ENCODE measurements at regions not wholly inside any gene's neighbourhood (a gene's known extent, or its start where the extent isn't known, plus 50 kb on each side); places are given as distances from the start of the nearest gene placed in this dataset.

GRCh38 chr2:57432528-57432927 is 614.1 kb upstream of the VRK2 start:
- Histone ChIP-seq H3K4me3 (no peak overlapping the region), H3K27ac (no peak overlapping the region), H3K27me3 (no peaks in the 10 kb centered on the region), H3K4me1 (no peaks in the 10 kb centered on the region), H3K36me3 (no peaks in the 10 kb centered on the region), H3K9me3 (no peaks in the 10 kb centered on the region)
- DNase-seq, result no peak
- intact Hi-C loops (cut with DNase I), result no loop called here
- TF ChIP-seq POLR2A (IDR thresholded peaks at IDR 0.05) (no peak), CTCF (IDR thresholded peaks at IDR 0.05) (no peak), POLR2AphosphoS5 (IDR thresholded peaks at IDR 0.05) (no peak), EP300 (IDR thresholded peaks at IDR 0.05) (no peak)
- WGBS, 2 donors, result 53 to 72% methylated on average over 1 of the region's 1 CpG

- 62 to 73% methylated on average over 2 of the region's 2 CpGs for WGBS, 2 donors
- TF ChIP-seq POLR2AphosphoS5 (IDR thresholded peaks at IDR 0.05) (no peak), POLR2A (IDR thresholded peaks at IDR 0.05) (no peak), EP300 (IDR thresholded peaks at IDR 0.05) (no peak), CTCF (IDR thresholded peaks at IDR 0.05) (no peak)
Observed at GRCh38 chr2:57434441-57434840, 612.2 kb upstream of the VRK2 start.

GRCh38 chr2:57434972-57435371 is 611.6 kb upstream of the VRK2 start:
- TF ChIP-seq CTCF (IDR thresholded peaks at IDR 0.05), result no peak
- no peak for TF ChIP-seq EP300 (IDR thresholded peaks at IDR 0.05)
- TF ChIP-seq POLR2AphosphoS5 (IDR thresholded peaks at IDR 0.05), result no peak
- no peak for TF ChIP-seq POLR2A (IDR thresholded peaks at IDR 0.05)
- H3K36me3 ChIP-seq, result no peaks in the 10 kb centered on the region
- no peak overlapping the region for H3K4me3 ChIP-seq
- H3K9me3 ChIP-seq, result no peaks in the 10 kb centered on the region
- no peaks in the 10 kb centered on the region for H3K27me3 ChIP-seq
- no peaks in the 10 kb centered on the region for H3K4me1 ChIP-seq
- intact Hi-C loops (cut with DNase I), result no loop called here
- 79 to 98% methylated on average over 1 of the region's 1 CpG for WGBS, 2 donors
- no peak overlapping the region for H3K27ac ChIP-seq
- no peak for DNase-seq

More at GRCh38 chr2:57434441-57434840, 612.2 kb upstream of the VRK2 start:
- intact Hi-C loops (cut with DNase I), result no loop called here
- no peak overlapping the region for H3K27ac ChIP-seq
- no peaks in the 10 kb centered on the region for H3K4me1 ChIP-seq
- no peak overlapping the region for H3K4me3 ChIP-seq
- no peaks in the 10 kb centered on the region for H3K9me3 ChIP-seq
- no peak for DNase-seq
- no peaks in the 10 kb centered on the region for H3K27me3 ChIP-seq
- H3K36me3 ChIP-seq, result no peaks in the 10 kb centered on the region

- TF ChIP-seq EP300 (IDR thresholded peaks at IDR 0.05) (no peak), POLR2AphosphoS5 (IDR thresholded peaks at IDR 0.05) (no peak), CTCF (IDR thresholded peaks at IDR 0.05) (no peak), POLR2A (IDR thresholded peaks at IDR 0.05) (no peak)
- DNase-seq, result no peak
- H3K4me3 ChIP-seq, result no peak overlapping the region
- no peaks in the 10 kb centered on the region for H3K4me1 ChIP-seq
- intact Hi-C loops (cut with DNase I), result no loop called here
- H3K27me3 ChIP-seq, result no peaks in the 10 kb centered on the region
- no peaks in the 10 kb centered on the region for H3K9me3 ChIP-seq
- WGBS, 2 donors, result 35 to 40% methylated on average over 1 of the region's 1 CpG
- no peak overlapping the region for H3K27ac ChIP-seq
- H3K36me3 ChIP-seq, result no peaks in the 10 kb centered on the region
Observed at GRCh38 chr2:57437077-57437476, 609.5 kb upstream of the VRK2 start.

GRCh38 chr2:57440437-57440836 is 606.2 kb upstream of the VRK2 start:
- H3K27ac ChIP-seq, result no peak overlapping the region
- H3K4me3 ChIP-seq, result no peak overlapping the region
- 89 to 93% methylated on average over 1 of the region's 1 CpG for WGBS, 2 donors
- DNase-seq, result no peak
- TF ChIP-seq EP300 (IDR thresholded peaks at IDR 0.05) (no peak), POLR2AphosphoS5 (IDR thresholded peaks at IDR 0.05) (no peak), CTCF (IDR thresholded peaks at IDR 0.05) (no peak), POLR2A (IDR thresholded peaks at IDR 0.05) (no peak)
- no peaks in the 10 kb centered on the region for H3K4me1 ChIP-seq
- H3K36me3 ChIP-seq, result no peaks in the 10 kb centered on the region
- intact Hi-C loops (cut with DNase I), result no loop called here
- H3K27me3 ChIP-seq, result no peaks in the 10 kb centered on the region
- no peaks in the 10 kb centered on the region for H3K9me3 ChIP-seq
